ENCODE measurements at regions not wholly inside any gene's neighbourhood (a gene's known extent, or its start where the extent isn't known, plus 50 kb on each side); places are given as distances from the start of the nearest gene placed in this dataset.

DNA sequence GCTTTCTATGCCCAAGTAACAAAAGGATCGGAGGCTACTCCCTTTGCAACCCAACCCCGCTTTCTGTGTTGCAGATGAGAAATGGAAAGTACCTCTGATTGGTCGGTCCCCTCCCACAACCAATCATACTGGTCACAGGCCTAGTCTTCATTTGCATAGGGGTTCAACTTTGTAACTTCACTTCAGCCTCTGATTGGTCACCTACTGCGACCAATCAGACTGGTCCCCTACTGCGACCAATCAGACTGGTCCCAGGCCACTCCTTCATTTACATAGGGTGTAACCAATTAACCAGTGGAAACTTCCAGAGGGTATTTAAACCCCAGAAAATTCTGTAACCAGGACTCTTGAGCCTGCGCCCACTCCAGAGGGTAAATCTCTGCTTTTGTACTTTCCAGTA, 906.4 kb upstream of the TMEM132C start:
- TF ChIP-seq, protein P1, sequence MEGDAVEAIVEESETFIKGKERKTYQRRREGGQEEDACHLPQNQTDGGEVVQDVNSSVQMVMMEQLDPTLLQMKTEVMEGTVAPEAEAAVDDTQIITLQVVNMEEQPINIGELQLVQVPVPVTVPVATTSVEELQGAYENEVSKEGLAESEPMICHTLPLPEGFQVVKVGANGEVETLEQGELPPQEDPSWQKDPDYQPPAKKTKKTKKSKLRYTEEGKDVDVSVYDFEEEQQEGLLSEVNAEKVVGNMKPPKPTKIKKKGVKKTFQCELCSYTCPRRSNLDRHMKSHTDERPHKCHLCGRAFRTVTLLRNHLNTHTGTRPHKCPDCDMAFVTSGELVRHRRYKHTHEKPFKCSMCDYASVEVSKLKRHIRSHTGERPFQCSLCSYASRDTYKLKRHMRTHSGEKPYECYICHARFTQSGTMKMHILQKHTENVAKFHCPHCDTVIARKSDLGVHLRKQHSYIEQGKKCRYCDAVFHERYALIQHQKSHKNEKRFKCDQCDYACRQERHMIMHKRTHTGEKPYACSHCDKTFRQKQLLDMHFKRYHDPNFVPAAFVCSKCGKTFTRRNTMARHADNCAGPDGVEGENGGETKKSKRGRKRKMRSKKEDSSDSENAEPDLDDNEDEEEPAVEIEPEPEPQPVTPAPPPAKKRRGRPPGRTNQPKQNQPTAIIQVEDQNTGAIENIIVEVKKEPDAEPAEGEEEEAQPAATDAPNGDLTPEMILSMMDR (IDR thresholded peaks at IDR 0.05 in 8 of 11, conservative IDR thresholded peaks at IDR 0.05 in 3 of 11) = no peak
- TF ChIP-seq POLR2A (IDR thresholded peaks at IDR 0.05) (no peak), POLR2AphosphoS5 (IDR thresholded peaks at IDR 0.05) (no peak)
